ENCODE measurements at regions not wholly inside any gene's neighbourhood (a gene's known extent, or its start where the extent isn't known, plus 50 kb on each side); places are given as distances from the start of the nearest gene placed in this dataset.

- TF ChIP-seq CTCF (IDR thresholded peaks at IDR 0.05): no peak
- no peak for TF ChIP-seq POLR2A (IDR thresholded peaks at IDR 0.05)
These were observed 1063.5 kb upstream of the NUDT12 start for GRCh38 chr5:104626122-104626521.
